Epithelial cell of esophagus (primary cell): ENCODE measurements at regions not wholly inside any gene's neighbourhood (a gene's known extent, or its start where the extent isn't known, plus 50 kb on each side); places are given as distances from the start of the nearest gene placed in this dataset.

ENCODE experiments used
- DNase-seq: peaks from one replicate; pipeline ENCODE4 v3.0.0; 2010; ENCODE audit warnings: low read depth
- H3K4me3 ChIP-seq: 2 replicates; pipeline ENCODE4 v1.5.1; 2011; ENCODE audit warnings: mild to moderate bottlenecking, low read length, control low read depth
- TF ChIP-seq, protein P1 (sequence below): IDR thresholded peaks from 2 replicates; pipeline ENCODE4 v1.5.1; 2011; ENCODE audit warnings: low read depth, mild to moderate bottlenecking, low read length, control low read depth, inconsistent platforms; ENCODE audit not compliant: insufficient read depth; ENCODE audit errors: missing control alignments

DNA sequence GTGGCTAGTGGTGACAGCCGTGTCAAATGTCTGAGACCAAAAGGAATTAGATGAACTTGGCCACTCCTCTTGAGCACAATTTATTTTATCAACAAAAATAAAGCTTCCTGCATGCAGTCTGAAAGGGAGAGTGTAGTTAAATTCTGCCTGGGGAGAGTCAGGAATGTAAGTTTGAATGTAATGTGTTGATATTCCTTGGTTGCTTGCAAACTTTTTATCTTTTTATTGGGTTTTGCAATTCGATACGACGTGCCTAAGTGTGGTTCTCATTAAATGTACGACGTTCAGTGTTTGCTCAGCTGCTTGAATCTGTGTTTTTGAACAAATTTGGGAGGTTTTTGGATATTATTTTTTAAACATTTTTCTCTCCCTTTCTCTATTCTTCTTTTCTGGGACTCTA is 839.9 kb downstream of the CCSER2 start:
- DNase-seq, result no peak
- no peak overlapping the region for H3K4me3 ChIP-seq
- TF ChIP-seq, protein P1, sequence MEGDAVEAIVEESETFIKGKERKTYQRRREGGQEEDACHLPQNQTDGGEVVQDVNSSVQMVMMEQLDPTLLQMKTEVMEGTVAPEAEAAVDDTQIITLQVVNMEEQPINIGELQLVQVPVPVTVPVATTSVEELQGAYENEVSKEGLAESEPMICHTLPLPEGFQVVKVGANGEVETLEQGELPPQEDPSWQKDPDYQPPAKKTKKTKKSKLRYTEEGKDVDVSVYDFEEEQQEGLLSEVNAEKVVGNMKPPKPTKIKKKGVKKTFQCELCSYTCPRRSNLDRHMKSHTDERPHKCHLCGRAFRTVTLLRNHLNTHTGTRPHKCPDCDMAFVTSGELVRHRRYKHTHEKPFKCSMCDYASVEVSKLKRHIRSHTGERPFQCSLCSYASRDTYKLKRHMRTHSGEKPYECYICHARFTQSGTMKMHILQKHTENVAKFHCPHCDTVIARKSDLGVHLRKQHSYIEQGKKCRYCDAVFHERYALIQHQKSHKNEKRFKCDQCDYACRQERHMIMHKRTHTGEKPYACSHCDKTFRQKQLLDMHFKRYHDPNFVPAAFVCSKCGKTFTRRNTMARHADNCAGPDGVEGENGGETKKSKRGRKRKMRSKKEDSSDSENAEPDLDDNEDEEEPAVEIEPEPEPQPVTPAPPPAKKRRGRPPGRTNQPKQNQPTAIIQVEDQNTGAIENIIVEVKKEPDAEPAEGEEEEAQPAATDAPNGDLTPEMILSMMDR, result no peak

DNA sequence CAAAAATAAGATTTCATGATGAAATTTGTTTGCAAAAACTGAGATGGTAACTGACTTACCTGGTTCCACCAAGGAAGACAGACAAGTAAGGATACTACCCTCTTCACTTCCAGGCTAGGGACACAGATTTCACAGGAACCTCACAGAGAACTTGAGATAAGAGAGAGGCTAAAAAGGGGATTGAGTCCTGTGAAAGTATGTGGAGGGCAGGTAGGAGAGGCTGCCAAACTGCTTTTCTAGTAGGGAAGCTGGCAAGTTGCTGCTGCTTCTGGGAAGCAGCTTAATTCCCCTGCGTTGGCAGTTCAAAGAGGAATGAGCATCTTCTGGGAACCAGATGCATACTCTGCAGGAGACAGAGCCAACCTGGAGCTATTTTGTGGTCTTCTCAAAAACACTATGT is 841.6 kb downstream of the CCSER2 start:
- DNase-seq, result no peak
- no peak overlapping the region for H3K4me3 ChIP-seq
- TF ChIP-seq, protein P1, result no peak

DNA sequence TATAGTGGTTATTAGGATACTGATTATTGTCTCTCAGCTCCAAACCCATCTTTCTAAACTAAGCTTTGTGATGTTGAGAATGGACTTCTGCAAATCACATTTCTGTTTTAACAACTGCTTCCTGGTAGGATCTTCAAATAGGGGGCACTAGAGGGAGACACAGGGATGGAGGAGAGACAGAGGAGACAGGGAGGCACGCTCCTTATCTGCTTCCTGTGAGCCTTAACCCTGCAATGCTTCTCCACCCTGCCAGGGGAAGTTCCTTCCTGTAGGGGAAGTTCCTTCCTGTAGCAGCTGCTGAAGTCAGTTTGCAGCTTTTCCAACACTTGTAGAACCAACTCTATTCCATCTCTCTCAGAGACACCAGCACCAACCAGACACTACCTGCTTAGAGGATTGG is 847.2 kb downstream of the CCSER2 start:
- TF ChIP-seq, protein P1, result no peak
- no peak overlapping the region for H3K4me3 ChIP-seq
- DNase-seq, result no peak

DNA sequence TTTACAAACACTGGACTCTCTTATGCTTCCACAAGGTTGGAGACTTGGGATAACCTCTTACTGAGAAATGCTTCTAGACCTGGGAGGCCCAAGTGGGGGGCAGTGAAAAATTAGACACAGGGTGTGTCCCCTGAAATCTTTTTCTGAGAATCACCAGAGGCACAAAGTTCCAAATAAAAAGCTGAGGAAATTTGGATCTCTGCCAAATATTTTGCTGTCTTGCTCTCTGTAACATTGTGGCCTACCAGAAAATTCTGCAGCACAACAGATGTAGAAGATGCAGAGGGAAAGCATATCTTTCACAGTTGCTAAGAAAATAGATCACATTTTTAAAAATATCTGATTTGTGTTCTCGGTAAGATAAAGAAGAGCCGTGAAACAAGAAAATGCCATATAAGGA is 849.4 kb downstream of the CCSER2 start:
- DNase-seq, result no peak
- TF ChIP-seq, protein P1, result no peak
- no peak overlapping the region for H3K4me3 ChIP-seq

DNA sequence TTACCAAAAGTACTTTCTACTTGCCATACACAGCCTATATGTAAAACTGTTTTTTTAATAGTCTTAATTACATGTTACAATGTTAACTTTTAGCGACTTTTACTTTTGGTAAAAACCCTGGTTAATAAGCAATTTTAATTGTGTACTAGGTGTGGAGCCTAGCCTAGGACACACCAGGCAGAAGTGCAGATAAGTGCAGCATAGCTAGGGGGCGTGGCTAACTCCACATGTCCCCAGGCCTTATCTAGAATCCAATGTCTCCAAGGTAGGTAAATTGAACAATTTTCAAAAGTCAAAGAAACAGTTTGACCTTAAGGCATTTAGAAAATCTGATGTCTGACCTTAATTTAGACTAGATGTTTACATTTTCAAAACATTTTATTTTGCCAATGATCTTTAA is 858.7 kb downstream of the CCSER2 start:
- no peak overlapping the region for H3K4me3 ChIP-seq
- TF ChIP-seq, protein P1, result no peak
- no peak for DNase-seq

DNA sequence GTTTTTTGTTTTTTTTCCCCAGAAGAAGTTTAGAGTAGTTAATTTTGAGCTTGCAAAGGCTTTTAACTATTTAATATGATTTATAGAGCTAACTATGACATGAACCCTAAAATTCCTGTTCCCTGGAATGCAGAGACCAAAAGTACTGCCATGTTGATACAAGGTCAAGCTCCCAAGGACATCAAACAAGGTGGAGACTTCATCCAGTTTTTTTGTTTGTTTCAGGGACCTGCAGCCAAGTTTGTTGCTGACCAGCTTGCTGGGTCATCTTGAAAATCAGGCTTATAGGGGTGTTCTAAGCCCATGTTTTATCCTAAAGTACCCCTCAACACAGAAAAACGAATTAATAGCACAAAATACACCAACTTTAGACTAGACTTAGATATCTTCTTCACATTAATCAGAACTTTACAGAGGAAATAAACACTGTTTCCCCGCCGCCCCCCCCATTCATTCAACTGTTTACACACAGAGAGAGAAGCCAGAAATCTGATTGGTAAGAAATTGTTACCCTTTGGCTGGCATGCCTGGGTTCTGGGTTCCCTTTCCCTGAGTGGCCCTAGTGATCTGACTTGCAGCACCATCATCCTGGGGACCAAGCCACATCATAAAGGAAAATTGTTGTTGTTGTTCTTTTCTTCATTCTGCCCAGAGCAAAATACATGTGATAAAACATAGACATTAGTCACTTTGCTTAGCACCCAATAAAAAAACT is 860.5 kb downstream of the CCSER2 start:
- TF ChIP-seq, protein P1, result no peak
- no peak overlapping the region for H3K4me3 ChIP-seq
- DNase-seq, result no peak

DNA sequence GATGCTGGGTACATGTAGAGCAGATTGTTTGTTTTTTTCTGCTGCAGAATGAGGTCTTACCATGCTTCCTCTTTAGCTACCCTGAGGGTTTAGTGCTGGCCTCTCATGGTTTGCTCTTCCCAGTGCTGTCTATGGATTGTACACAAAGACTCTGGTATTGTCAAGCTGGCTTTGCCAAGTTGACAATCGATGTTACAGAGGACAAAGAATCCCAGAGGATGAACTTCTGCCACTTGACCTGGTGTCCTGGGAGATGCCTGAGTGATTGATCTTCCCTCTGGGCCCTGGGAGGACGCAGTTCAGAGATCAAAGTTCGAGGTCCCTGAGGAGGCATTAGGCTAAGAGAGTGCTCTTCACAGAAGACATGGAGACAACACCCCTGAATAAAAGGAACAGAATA is 865.4 kb downstream of the CCSER2 start:
- H3K4me3 ChIP-seq, result no peak overlapping the region
- TF ChIP-seq, protein P1, result no peak
- no peak for DNase-seq
